SIG-M5 (cell line): ENCODE measurements at regions not wholly inside any gene's neighbourhood (a gene's known extent, or its start where the extent isn't known, plus 50 kb on each side); places are given as distances from the start of the nearest gene placed in this dataset.
A peak's percentile ranks its signal among the peaks of the same experiment; 100 is the strongest.

Source experiments
- DNase-seq: peaks from one replicate; lab custom pipeline; 2025; lab: John Stamatoyannopoulos, UW

DNA sequence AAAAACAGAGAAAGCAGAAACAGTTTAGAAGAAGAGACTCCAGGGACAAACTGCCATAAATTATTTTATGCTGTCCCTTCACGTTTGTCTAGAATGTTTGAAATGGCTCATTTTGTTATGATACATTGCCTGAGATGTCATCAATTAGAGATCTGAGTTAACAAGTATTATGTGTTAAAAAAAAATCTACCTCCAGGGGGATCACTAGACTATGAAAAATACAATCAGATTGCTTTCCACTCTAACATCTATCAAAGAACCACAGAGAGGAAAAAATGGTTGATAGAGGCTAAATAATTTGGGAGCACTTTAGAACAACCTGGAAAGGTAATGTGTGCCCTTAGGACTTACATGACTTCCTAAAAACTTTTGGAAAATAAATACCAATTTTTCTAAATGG lies 103.8 kb upstream of the CCDC150 start:
- DNase-seq: no peak

DNA sequence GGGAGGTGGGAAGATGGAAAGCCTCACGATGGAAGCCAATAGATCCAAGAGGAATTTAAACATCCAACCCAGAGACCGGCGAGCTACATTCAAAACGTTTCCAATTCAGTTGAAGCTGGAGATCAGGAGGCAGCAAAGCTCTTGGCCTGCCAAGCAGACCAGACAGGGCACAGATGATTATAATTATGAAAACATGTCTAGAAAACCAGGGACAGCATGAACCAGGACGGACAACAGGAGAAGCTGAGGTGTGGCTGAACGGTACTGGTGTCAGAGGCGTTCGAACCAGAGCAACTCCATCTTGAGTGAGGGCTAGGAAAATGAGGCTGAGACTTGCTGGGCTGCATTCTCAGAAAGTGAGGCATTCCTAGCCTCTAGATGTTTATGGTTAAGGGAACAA lies 102.2 kb upstream of the CCDC150 start:
- DNase-seq: no peak

DNA sequence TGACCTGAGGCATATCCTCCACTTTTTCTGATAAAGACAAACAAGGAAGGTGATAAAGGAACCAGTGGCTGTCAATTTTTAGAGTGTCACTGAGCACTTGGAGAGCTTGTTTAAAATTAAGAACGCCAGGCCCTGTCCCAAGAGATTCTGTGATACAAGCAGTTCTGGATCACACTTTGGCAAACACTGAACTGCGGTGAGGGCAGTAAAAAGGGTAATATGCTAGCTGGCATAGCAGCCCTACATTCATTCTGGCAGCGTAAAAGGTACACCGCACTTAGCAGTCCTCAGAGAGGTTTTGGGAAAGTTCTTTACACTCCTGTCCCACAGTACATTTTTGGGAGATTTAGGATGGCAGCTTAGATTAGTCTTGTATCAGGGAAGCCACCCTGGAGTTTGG lies 101.3 kb upstream of the CCDC150 start:
- no peak for DNase-seq

GRCh38 chr2:196538646-196539045 lies 100.9 kb upstream of the CCDC150 start:
- DNase-seq: no peak

- no peak for DNase-seq
Observed at GRCh38 chr2:196544906-196545433, 94.5 kb upstream of the CCDC150 start.

- DNase-seq: no peak
Observed at GRCh38 chr2:196546151-196546919, 93.2 kb upstream of the CCDC150 start.

DNA sequence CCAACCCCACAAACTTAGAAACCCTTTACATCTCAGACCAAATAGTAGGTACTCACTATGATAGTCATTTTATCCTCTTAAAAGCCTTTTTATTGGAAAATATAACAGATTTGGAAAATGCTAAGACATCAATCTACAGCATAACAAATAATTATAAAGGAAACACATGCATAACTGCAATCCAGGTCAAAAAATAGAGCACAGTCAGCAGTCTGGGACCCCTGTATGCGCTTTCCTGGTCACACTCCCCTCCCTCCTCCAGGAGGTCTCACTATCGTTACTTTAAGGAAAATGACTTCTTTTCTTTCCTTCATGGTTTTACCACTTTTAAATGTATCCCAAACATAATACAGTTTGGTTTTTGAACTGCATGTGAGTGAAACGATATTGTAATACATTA lies 90.5 kb upstream of the CCDC150 start:
- no peak for DNase-seq

- no peak for DNase-seq
Observed at GRCh38 chr2:196551014-196551413, 88.5 kb upstream of the CCDC150 start.

DNA sequence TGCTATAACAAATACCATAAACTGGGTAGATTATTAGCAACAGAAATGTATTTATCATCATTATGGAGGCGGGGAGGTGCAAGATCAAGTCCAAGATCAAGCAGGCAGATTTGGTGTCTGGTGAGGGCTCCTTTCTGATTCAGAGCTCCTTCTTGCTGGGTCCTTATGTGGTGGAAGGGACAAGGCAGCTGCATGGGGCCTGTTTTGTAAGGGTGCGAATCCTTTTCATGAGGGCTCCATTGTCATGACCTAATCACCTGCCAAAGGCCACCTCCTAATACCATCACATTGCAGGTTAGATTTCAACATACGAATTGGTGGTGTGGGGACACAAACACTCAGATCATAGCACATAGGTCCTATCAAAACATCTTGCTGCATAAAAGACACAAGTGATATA lies 84.4 kb upstream of the CCDC150 start:
- no peak for DNase-seq

GRCh38 chr2:196555726-196556125 lies 83.8 kb upstream of the CCDC150 start:
- DNase-seq: no peak

DNA sequence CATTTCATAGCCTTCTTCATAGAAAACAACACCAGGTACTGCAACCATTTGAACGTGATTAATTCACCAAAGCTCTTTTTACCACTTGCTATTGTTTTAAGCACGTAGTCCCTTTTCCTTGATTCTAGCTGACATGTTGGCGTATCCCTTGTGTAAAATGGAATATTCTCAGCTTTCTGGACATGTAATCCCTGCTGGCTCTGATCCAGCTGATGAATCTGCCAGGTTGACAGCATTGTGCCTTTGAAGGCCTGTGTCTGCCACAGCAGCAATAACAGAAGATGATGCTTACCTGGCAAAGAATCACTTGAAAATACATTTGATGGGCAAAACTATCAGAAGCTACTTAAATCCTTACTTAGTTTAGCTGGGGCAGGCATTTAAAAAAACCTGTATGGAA lies 81.0 kb upstream of the CCDC150 start:
- DNase-seq: no peak

- no peak for DNase-seq
Observed at GRCh38 chr2:196563876-196564275, 75.6 kb upstream of the CCDC150 start.

DNA sequence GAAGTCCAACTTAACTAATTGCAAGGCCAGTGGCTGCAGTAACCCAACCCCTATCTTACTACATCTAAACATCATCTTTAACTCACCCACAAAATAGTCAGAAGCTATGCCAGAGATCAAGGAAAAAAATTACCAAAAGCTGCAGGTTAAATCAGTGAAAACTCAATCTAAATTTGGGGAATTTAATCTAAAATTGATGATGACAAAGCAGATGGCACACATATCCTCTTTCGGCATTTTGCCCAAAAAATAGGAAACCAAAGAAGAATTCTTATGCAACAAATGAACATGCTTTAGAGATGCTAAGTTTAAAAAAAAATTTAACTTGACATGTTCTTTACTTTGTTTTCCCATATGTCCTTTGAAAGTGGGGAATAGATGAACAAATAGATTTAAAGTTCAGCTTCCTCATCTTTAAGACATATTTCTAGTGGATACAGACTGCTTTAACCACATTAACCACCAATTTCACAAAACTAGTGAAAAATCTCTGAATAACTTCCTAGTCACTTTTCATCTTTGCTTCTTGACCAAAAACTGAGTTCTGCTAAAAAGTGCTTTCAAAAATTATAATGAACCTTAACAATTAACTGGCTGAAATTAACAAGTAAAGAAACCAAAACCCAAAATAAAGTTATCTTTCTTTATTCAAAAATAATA lies 74.3 kb upstream of the CCDC150 start:
- peak; percentile 9 for DNase-seq

- no peak for DNase-seq
Observed at GRCh38 chr2:196565982-196566381, 73.5 kb upstream of the CCDC150 start.

DNA sequence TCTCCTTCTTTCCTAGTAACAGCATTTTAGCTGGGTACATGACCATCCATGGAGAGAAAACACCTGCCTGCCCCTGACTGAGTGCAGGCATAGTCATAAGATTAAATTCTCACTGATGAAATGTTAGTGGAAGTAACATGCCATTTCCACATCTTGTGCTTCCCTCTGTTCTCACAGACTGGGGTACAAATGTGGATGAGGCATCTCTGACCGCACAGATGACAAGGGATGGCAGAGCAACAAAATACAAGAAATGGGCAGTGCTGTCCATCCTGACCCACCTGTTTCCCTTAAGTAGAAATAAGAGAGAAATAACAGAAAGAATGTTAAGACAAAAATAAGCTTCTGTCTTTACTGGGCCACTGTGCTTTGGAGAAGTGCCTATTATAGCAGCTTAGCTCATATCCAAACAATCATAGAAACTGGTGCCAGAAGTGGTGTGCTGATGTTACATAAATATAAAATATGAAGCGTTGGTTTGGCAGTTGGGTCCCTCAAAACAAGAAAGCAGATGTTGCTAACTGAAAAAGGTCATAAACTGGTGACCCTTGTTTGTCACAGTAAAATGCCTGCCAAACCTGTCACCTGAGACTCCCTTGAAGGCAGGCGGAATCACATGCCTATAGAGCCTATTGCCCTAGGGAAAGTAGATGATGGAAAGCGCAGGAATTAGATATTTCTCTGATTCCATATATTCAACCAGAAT lies 72.4 kb upstream of the CCDC150 start:
- DNase-seq: no peak

DNA sequence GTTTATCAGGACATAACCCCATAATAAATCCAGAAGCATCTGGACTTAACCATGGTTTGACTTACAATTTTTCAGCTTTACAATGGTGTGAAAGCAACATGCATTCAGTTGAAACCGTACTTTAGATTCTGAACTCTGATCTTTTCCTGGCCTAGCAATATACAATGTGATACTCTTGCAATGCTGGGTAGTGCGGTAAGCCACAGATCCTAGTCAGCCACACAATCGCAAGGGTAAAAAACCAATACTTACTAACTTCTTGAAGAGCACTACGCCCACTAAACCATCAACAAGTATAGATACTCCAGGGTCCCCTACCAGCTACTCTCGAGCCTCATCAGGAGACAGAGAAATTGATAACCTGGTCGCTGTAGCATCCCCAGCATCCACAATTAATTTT lies 71.0 kb upstream of the CCDC150 start:
- DNase-seq: no peak

DNA sequence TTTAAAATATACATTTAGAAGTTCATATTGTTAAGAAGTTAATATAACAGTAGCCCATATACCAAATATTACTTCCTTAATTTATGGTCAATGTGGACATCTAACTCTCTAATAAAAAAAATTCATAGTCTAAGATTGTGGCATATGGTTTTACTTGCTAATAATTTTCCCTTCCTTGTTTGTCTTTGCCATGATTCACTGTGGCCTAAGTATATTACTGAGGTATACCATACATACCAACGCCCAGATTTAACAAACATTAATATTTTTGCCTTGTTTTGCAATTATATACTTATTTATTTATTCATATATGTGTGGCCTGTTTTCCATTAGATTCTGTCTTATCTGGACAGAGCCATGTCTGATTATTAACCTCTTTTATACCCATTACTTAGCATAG lies 54.6 kb upstream of the CCDC150 start:
- DNase-seq: no peak

GRCh38 chr2:196586511-196586991 lies 53.0 kb upstream of the CCDC150 start:
- no peak for DNase-seq

DNA sequence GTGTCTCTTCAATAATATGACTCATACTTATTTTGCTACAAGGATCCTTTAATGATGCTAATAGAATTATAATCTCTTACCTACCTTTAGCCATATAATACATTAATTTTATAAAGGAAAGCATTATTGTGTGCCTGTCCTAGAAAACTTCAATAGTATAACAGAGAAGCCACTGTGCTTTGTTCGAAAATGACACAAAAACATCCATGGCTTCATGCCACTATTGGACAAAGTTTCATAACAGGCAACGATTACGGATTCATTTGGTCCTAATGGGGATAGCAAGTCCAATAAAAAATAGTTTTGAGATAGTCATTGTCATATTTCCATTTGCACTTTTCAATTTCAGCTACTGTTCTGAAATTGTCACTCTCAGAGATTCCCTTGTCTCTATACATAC lies 52.5 kb upstream of the CCDC150 start:
- no peak for DNase-seq

DNA sequence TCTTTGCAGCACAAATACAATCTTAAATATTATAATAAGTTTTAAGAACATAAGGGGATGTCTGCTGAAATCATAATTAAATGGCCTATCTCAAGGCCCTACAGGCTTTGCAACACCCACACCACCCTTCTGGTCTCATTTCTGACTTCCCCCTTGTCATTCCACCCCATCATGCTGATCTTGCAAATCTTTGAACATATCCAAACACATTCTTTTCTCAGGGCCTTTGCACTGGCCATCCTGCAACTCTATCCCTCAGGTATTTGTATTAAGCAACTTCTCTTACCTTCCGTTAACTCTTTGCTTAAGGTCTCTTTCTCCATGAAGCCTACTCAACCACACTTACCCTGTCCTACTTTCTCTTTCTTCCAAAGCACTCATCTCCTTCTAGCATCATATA lies 51.8 kb upstream of the CCDC150 start:
- no peak for DNase-seq

DNA sequence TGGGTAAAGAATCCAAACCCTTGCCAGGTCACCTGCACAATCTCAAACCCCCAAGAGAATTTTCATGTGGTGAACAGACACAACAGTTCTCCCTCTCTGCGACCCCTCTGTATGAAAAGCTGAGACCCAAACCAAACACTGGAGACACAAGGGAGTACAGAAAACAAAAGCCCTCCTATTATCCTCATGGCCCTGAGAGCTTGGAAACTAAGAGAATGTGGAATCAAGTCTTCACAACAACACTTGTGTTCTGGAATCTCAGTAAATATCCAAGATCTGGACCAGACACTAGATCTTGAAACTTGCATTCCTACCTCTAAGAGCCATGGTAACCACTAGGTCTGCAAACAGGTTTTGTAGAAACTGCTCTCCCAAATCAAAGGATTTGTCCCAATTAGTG lies 50.1 kb upstream of the CCDC150 start:
- no peak for DNase-seq
